ENCODE measurements at regions not wholly inside any gene's neighbourhood (a gene's known extent, or its start where the extent isn't known, plus 50 kb on each side); places are given as distances from the start of the nearest gene placed in this dataset.
A peak's percentile ranks its signal among the peaks of the same experiment; 100 is the strongest.

DNA sequence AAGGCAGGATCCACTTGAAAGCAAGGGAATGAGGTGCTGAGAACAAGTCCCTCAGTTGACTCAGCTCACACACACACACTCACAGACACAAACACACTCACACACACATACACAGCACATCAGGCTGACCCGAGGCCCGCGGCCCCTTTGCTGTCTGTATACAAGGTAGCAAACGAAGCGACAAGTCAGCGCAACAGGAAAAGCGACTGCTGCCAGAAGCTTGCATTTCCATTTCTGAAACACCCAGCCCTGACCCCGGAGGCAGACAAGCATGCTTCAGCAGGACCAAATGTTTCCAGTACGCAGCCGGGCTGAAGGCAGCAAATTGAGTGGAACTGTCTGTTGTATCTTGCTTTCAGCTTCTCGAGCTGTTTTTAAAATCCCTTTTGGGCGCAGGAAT is 501.6 kb downstream of the NPHP4 start:
- DNase-seq, result no peak
- ChIA-PET CTCF (interaction anchor here (2.9 kb wide), 1 partner anchor 19 kb away, joined by 7 read pairs; no protein-coding TSS in a partner anchor), POLR2A (no interaction called here)
- peaks cover 6 to 22% of the 10 kb centered on the region in 2 donors for H3K27me3 Mint-ChIP-seq
- H3K27ac Mint-ChIP-seq, result no peak overlapping the region
- Histone ChIP-seq H3K36me3 (ENCODE audit: insufficient read depth, low read length) (no peaks in the 10 kb centered on the region), H3K4me3 (ENCODE audit: low read length) (no peak overlapping the region), H3K27ac (ENCODE audit: low read depth, low read length) (no peak overlapping the region), H3K27me3 (ENCODE audit: insufficient read depth, low read length, poor library complexity, severe bottlenecking) (no peaks in the 10 kb centered on the region), H3K4me1 (ENCODE audit: insufficient read depth, low read length) (no peaks in the 10 kb centered on the region), H3K9me3 (ENCODE audit: low read length) (no peaks in the 10 kb centered on the region)
- H3K36me3 Mint-ChIP-seq, result no peaks in the 10 kb centered on the region
- H3K4me1 Mint-ChIP-seq, result no peaks in the 10 kb centered on the region
- no peaks in the 10 kb centered on the region for H3K9me3 Mint-ChIP-seq
- no peak overlapping the region for H3K4me3 Mint-ChIP-seq

DNA sequence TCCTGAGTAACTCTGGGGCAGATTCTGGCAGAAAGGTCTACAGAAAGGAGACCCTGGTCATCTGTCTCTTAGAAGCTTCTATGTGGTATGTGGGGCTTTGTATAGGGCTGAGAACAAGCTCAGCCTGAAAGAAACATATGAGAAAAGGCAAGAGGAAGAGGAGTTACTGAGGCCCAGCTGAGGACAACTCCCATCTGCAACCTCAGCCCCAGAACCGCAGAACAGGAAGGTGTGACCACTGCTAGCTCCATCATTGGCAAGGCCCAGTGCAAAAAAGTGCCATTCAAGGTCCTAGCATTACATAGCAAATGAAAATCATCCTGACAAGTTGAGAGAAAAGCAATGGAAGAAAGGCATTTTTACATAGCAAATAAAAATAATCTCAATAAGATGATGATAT is 503.8 kb downstream of the NPHP4 start:
- POLR2A ChIA-PET, result no interaction called here
- Mint-ChIP-seq H3K27ac (no peak overlapping the region), H3K27me3 (peaks cover 1 to 16% of the 10 kb centered on the region in 2 donors), H3K4me1 (no peaks in the 10 kb centered on the region), H3K36me3 (no peaks in the 10 kb centered on the region), H3K9me3 (no peaks in the 10 kb centered on the region), H3K4me3 (no peak overlapping the region)
- Histone ChIP-seq H3K9me3 (ENCODE audit: low read length) (no peaks in the 10 kb centered on the region), H3K4me3 (ENCODE audit: low read length) (no peak overlapping the region), H3K4me1 (ENCODE audit: insufficient read depth, low read length) (no peaks in the 10 kb centered on the region), H3K27ac (ENCODE audit: low read depth, low read length) (no peak overlapping the region), H3K36me3 (ENCODE audit: insufficient read depth, low read length) (no peaks in the 10 kb centered on the region), H3K27me3 (ENCODE audit: insufficient read depth, low read length, poor library complexity, severe bottlenecking) (no peaks in the 10 kb centered on the region)
- DNase-seq, result no peak
- CTCF ChIA-PET, result interaction anchor here (1.1 kb wide), 1 partner anchor 26 kb away, joined by 4 read pairs; no protein-coding TSS in a partner anchor

DNA sequence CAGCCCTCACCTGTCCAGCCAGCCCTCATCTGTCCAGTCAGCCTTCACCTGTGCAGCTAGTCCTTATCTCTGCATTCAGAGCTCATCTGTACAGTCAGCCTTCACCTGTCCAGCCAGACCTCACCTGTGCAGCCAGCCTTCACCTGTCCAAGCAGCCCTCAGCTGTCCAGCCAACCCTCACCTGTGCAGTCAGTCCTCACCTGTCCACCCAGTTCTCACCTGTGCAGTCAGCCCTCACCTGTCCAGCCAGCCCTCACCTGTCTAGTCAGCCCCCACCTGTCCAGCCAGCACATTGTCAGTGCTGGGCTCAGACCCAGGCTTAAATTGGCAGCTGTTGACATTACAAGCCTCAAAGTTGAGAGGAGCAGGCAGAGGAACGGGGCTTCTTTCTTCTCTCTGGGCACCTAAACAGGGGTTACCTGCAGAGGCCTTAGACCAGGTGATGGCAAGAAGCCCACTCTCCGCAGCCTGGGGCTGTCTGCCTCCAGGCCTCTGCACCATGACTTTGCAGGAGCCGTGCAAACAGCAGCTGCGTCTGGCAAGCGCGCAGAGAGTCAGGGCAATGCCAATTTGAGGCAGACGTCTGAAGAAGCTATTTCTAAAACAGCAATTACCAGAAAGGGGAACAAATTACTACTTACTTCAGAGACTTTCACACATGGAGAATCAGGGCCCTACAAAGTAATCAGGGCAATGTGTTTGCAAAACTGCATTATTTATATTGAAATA is 506.1 kb downstream of the NPHP4 start:
- H3K4me1 ChIP-seq (ENCODE audit: insufficient read depth, low read length), result peaks cover 11% of the 10 kb centered on the region
- Mint-ChIP-seq H3K9me3 (no peaks in the 10 kb centered on the region), H3K4me3 (no peak overlapping the region), H3K36me3 (no peaks in the 10 kb centered on the region), H3K27ac (peak overlapping the region in 1 of 8 donors; percentile 86), H3K27me3 (peaks cover 5 to 9% of the 10 kb centered on the region in 2 donors), H3K4me1 (peaks cover 7 to 13% (median 13%) of the 10 kb centered on the region in 3 donors)
- H3K9me3 ChIP-seq (ENCODE audit: low read length), result no peaks in the 10 kb centered on the region
- no peak for DNase-seq
- ChIA-PET POLR2A (no interaction called here), CTCF (interaction anchor here (1.1 kb wide), 1 partner anchor 29 kb away, joined by 4 read pairs; no protein-coding TSS in a partner anchor)
- H3K27ac ChIP-seq (ENCODE audit: low read depth, low read length), result no peak overlapping the region
- no peaks in the 10 kb centered on the region for H3K27me3 ChIP-seq (ENCODE audit: insufficient read depth, low read length, poor library complexity, severe bottlenecking)
- H3K36me3 ChIP-seq (ENCODE audit: insufficient read depth, low read length), result no peaks in the 10 kb centered on the region
- H3K4me3 ChIP-seq (ENCODE audit: low read length), result no peak overlapping the region

DNA sequence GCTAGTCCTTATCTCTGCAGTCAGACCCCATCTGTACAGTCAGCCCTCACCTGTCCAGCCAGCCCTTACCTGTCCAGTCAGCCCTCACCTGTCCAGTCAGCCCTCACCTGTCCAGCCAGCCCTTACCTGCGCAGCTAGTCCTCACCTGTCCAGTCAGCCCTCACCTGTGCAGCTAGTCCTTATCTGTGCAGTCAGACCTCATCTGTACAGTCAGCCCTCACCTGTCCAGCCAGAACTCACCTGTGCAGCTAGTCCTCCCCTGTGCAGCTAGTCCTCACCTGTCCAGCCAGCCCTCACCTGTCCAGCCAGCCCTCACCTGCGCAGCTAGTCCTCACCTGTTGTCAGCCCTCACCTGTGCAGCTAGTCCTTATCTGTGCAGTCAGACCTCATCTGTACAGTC is 506.8 kb downstream of the NPHP4 start:
- Mint-ChIP-seq H3K27ac (peak overlapping the region in 1 of 8 donors; percentile 86), H3K9me3 (no peaks in the 10 kb centered on the region), H3K36me3 (no peaks in the 10 kb centered on the region), H3K4me1 (peaks cover 8 to 13% (median 13%) of the 10 kb centered on the region in 3 donors), H3K27me3 (peaks cover 5 to 9% of the 10 kb centered on the region in 2 donors), H3K4me3 (no peak overlapping the region)
- Histone ChIP-seq H3K4me3 (ENCODE audit: low read length) (no peak overlapping the region), H3K27ac (ENCODE audit: low read depth, low read length) (no peak overlapping the region), H3K4me1 (ENCODE audit: insufficient read depth, low read length) (peaks cover 11% of the 10 kb centered on the region), H3K36me3 (ENCODE audit: insufficient read depth, low read length) (no peaks in the 10 kb centered on the region), H3K27me3 (ENCODE audit: insufficient read depth, low read length, poor library complexity, severe bottlenecking) (no peaks in the 10 kb centered on the region), H3K9me3 (ENCODE audit: low read length) (no peaks in the 10 kb centered on the region)
- DNase-seq, result no peak
- ChIA-PET POLR2A (no interaction called here), CTCF (interaction anchor here (1.1 kb wide), 1 partner anchor 29 kb away, joined by 4 read pairs; no protein-coding TSS in a partner anchor)

DNA sequence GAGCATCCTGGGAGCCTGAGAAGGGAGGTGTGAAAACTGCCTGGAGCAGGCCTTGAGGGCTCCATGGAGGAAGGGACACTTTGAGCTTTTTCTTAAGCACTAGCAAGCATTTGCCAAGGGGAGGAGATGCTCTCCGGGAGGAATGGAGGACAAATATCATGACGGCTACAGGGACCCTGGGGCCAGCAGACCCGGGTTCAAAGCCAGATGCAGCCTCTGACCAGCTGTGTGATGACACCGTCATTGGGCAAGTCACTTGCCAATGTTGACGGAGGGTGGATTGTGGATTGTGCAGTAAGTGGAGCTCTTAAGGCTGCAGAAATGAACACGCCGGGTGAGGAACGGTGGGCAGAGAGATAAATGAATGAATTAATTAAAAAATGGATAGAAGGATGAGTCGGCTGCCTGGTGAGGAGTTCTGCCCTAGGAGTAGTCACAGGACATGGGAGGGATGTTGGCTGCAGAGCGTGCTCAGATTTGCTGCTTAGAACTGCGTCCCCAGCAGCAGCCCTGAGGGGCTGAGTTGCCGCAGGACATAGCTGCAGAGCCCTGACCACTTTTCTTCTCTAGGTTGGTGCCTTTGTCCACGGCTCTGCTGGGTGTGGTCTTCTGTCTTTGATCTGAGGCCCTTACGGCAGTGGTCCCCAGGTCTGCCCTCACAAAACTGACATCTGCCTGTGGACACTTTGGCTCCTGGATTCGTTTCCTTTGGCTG is 507.6 kb downstream of the NPHP4 start:
- H3K27me3 Mint-ChIP-seq, result peaks cover 5 to 9% of the 10 kb centered on the region in 2 donors

DNA sequence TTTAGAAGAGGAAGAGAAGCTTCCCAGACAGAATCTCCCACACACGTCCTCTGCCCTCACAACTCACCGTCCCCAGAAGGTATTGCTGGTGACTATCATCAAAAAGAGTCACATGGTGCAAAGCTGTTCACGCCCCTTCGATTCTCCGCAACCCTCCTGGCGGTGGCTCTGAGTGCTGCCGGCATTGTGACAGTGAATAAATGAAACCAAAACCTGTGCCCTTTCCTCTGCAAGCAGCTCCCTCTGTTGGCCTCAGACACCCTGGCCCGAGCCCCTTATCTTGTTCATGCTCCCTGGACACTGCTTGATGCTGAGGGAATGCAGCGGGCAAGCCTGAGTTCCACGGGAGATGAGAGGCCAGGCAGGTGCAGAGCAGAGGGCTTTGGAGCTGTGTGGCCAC is 510.3 kb downstream of the NPHP4 start:
- peaks cover 5 to 9% of the 10 kb centered on the region in 2 donors for H3K27me3 Mint-ChIP-seq
- CTCF ChIA-PET, result interaction anchor here (1.9 kb wide), 1 partner anchor 196 kb away, joined by 12 read pairs; no protein-coding TSS in a partner anchor

More for the DNA sequence above, 507.6 kb downstream of the NPHP4 start:
- Mint-ChIP-seq H3K9me3 (no peaks in the 10 kb centered on the region), H3K36me3 (no peaks in the 10 kb centered on the region), H3K27ac (peak overlapping the region in 2 of 8 donors; percentile 64 to 66), H3K4me1 (peaks cover 8 to 13% (median 13%) of the 10 kb centered on the region in 3 donors), H3K4me3 (no peak overlapping the region)
- ChIA-PET CTCF (no interaction called here), POLR2A (no interaction called here)
- Histone ChIP-seq H3K27me3 (ENCODE audit: insufficient read depth, low read length, poor library complexity, severe bottlenecking) (no peaks in the 10 kb centered on the region), H3K36me3 (ENCODE audit: insufficient read depth, low read length) (no peaks in the 10 kb centered on the region), H3K9me3 (ENCODE audit: low read length) (no peaks in the 10 kb centered on the region), H3K4me1 (ENCODE audit: insufficient read depth, low read length) (peaks cover 11% of the 10 kb centered on the region), H3K4me3 (ENCODE audit: low read length) (no peak overlapping the region), H3K27ac (ENCODE audit: low read depth, low read length) (no peak overlapping the region)
- no peak for DNase-seq

DNA sequence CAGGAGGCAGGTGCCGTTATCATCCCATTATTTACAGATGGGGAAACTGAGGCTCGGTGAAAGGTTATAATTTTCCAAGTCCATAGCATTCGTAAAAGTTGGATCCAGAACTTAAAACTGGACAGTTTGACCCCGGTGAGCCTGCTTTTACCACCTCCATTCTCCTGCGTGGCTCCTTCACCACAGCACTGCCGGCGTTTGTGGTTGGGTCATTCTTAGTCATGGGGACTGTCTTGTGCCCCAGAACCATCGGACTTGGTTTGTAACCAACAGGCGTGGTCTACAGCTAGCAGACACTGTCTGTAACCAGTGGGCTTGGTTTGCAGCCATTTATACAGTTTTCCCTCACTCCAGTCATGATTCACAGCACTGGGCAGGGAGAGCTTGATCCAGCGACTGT is 511.3 kb downstream of the NPHP4 start:
- H3K27ac Mint-ChIP-seq, result peak overlapping the region in 1 of 8 donors; percentile 57
- Histone ChIP-seq H3K27ac (ENCODE audit: low read depth, low read length) (no peak overlapping the region), H3K4me3 (ENCODE audit: low read length) (no peak overlapping the region), H3K27me3 (ENCODE audit: insufficient read depth, low read length, poor library complexity, severe bottlenecking) (no peaks in the 10 kb centered on the region), H3K9me3 (ENCODE audit: low read length) (no peaks in the 10 kb centered on the region), H3K36me3 (ENCODE audit: insufficient read depth, low read length) (no peaks in the 10 kb centered on the region), H3K4me1 (ENCODE audit: insufficient read depth, low read length) (peaks cover 11% of the 10 kb centered on the region)
- POLR2A ChIA-PET, result no interaction called here
- no peaks in the 10 kb centered on the region for H3K36me3 Mint-ChIP-seq
- H3K4me1 Mint-ChIP-seq, result peaks cover 8 to 13% (median 13%) of the 10 kb centered on the region in 3 donors
- CTCF ChIA-PET, result interaction anchor here (0.7 to 1.9 kb wide), 3 partner anchors 92 to 195 kb away, joined by 3 to 12 read pairs (median 3); no protein-coding TSS in a partner anchor
- DNase-seq, result no peak
- H3K4me3 Mint-ChIP-seq, result no peak overlapping the region
- no peaks in the 10 kb centered on the region for H3K9me3 Mint-ChIP-seq
- H3K27me3 Mint-ChIP-seq, result peaks cover 8 to 9% of the 10 kb centered on the region in 2 donors

More for the DNA sequence above, 510.3 kb downstream of the NPHP4 start:
- Histone ChIP-seq H3K27me3 (ENCODE audit: insufficient read depth, low read length, poor library complexity, severe bottlenecking) (no peaks in the 10 kb centered on the region), H3K27ac (ENCODE audit: low read depth, low read length) (no peak overlapping the region), H3K4me3 (ENCODE audit: low read length) (no peak overlapping the region), H3K4me1 (ENCODE audit: insufficient read depth, low read length) (peaks cover 11% of the 10 kb centered on the region), H3K36me3 (ENCODE audit: insufficient read depth, low read length) (no peaks in the 10 kb centered on the region), H3K9me3 (ENCODE audit: low read length) (no peaks in the 10 kb centered on the region)
- DNase-seq, result peak; percentile 6 to 62 (median 43)
- Mint-ChIP-seq H3K4me3 (peak overlapping the region in 5 of 7 donors; percentile 18 to 66 (median 32)), H3K9me3 (no peaks in the 10 kb centered on the region), H3K4me1 (peaks cover 8 to 13% (median 13%) of the 10 kb centered on the region in 3 donors), H3K36me3 (no peaks in the 10 kb centered on the region), H3K27ac (peak overlapping the region in 3 of 8 donors; percentile 60 to 82 (median 64))
- POLR2A ChIA-PET, result interaction anchor here (1.0 kb wide), 1 partner anchor 93 kb away, joined by 3 read pairs; no protein-coding TSS in a partner anchor
